ENCODE measurements at regions not wholly inside any gene's neighbourhood (a gene's known extent, or its start where the extent isn't known, plus 50 kb on each side); places are given as distances from the start of the nearest gene placed in this dataset.

DNA sequence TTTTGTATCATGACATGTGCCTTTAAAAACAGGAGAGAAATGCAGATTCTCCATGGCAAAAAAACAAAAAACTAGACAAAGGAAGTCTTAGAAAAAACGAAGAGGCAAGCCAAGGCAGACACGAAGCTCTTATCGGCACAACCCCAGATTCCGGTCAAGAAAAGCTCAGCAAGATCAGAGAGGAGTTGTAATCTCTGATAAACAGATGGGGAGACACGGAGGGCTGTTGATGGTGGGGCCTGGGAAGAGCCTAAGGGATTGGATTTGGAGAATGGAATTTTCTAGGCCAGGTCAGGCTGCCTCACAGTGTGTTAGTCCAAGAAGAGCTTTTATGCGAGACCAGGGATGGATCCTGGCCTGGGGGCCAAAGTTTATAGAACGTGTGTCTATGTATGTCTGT is 96.2 kb upstream of the AKT3 start (continued):
- TF ChIP-seq TCF12 (IDR thresholded peaks at IDR 0.05) (no peak), NRF1 (IDR thresholded peaks at IDR 0.05; ENCODE audit: low read depth, low read length) (no peak)

DNA sequence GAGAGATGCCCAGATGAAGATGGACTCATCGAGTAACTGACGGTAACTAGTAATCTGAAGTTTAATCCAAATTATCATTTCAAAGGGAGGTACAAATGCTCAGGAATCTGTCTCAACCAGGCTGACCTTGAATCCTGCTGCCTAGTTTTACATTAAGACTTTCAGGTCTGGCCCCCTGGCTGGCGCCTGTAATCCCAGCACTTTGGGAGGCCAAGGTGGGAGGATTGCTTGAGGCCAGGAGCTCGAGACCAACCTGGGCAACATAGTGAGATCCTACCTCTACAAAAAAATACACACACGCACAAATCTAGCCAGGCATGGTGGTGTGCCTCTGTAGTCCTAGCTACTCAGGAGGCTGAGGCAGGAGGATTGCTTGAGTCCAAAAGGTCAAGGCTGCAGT is 95.7 kb upstream of the AKT3 start:
- Histone ChIP-seq H3K4me1 (ENCODE audit: control insufficient read depth in 1 of 2, insufficient read depth in 2 of 2, low read depth in 1 of 2, low read length in 1 of 2) (peaks cover 0 to 5% of the 10 kb centered on the region in 2 experiments; a peak in 2 of 4 replicates), H3F3A (replicated peaks; ENCODE audit: insufficient read depth) (no peaks in the 10 kb centered on the region), H3K4me3 (ENCODE audit: low read depth in 2 of 2, low read length in 1 of 2) (no peak overlapping the region), H4K20me1 (ENCODE audit: insufficient read depth) (no peaks in the 10 kb centered on the region), H3K4me2 (no peak overlapping the region), H3K36me3 (replicated peaks in 1 of 2; ENCODE audit: control insufficient read depth in 1 of 2, insufficient read depth in 2 of 2, low read length in 1 of 2) (no peaks in the 10 kb centered on the region), H2AFZ (ENCODE audit: low read depth) (no peak overlapping the region), H3K27ac (ENCODE audit: low read depth in 2 of 2, low read length in 1 of 2) (no peak overlapping the region), H3K9me2 (no peaks in the 10 kb centered on the region), H3K9me3 (no peaks in the 10 kb centered on the region), H3K27me3 (ENCODE audit: insufficient read depth) (no peaks in the 10 kb centered on the region), H3K79me2 (ENCODE audit: insufficient read depth) (no peaks in the 10 kb centered on the region), H3K9ac (no peak overlapping the region)
- 93% methylated on average over 3 of the region's 5 CpGs for WGBS (ENCODE audit: low lambda C conversion rate)
- no peak for DNase-seq
- TF ChIP-seq EP300 (IDR thresholded peaks at IDR 0.05; ENCODE audit: borderline replicate concordance in 1 of 2, low read depth in 1 of 2, low read length in 1 of 2): no peak
- TF ChIP-seq NFIC (IDR thresholded peaks at IDR 0.05; ENCODE audit: borderline replicate concordance): no peak
- no peak for TF ChIP-seq POLR2AphosphoS5 (IDR thresholded peaks at IDR 0.05; ENCODE audit: low read depth, low read length)
- TF ChIP-seq GABPA (IDR thresholded peaks at IDR 0.05; ENCODE audit: low read depth): no peak
- TF ChIP-seq FOXM1 (IDR thresholded peaks at IDR 0.05; ENCODE audit: low read depth): no peak
- TF ChIP-seq, protein P1, sequence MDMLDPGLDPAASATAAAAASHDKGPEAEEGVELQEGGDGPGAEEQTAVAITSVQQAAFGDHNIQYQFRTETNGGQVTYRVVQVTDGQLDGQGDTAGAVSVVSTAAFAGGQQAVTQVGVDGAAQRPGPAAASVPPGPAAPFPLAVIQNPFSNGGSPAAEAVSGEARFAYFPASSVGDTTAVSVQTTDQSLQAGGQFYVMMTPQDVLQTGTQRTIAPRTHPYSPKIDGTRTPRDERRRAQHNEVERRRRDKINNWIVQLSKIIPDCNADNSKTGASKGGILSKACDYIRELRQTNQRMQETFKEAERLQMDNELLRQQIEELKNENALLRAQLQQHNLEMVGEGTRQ (IDR thresholded peaks at IDR 0.05; ENCODE audit: borderline replicate concordance, low read depth, low read length): no peak
- no peak for TF ChIP-seq YY1 (IDR thresholded peaks at IDR 0.05; ENCODE audit: low read depth)
- TF ChIP-seq, protein P2, sequence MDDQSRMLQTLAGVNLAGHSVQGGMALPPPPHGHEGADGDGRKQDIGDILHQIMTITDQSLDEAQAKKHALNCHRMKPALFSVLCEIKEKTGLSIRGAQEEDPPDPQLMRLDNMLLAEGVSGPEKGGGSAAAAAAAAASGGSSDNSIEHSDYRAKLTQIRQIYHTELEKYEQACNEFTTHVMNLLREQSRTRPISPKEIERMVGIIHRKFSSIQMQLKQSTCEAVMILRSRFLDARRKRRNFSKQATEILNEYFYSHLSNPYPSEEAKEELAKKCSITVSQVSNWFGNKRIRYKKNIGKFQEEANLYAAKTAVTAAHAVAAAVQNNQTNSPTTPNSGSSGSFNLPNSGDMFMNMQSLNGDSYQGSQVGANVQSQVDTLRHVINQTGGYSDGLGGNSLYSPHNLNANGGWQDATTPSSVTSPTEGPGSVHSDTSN (IDR thresholded peaks at IDR 0.05): no peak
- ChIA-PET POLR2A (no interaction called here), CTCF (interaction anchor here (1.7 kb wide), 1 partner anchor 198 kb away, joined by 3 read pairs; no protein-coding TSS in a partner anchor)

DNA sequence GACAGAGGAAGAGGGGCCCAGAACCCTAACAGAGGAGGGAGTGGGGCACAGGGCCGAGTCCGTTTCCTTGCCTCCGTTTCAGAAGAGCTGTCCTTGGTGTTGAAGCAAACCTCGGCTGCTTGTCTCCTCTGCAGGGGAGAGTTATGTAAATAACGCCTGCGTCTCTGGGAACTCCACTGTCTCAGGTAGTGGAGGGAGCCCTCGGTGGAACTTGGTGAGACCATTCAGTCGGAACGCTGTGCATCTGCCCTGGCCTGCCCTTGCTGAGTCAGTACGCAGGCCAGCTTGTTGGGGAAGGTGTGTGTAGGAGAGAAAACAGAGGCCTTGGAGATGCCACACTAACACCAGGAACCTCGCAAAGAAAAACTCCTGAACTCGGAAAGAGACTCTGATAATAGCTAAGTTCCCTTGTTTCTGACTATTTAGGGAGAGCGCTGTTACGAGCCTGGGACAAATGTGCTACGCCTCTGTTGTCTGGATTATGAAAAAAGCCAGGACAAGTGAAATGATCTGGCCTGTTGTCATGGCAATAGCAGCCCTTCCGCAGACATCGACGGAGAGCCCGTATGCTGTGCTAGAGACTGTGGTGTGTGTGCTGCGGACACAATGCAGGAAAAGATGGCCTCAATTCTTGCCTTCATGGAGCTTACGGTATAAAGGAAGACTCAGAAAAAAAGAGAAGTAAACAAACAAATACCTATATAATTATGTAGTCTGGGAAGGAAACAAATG is 94.6 kb upstream of the AKT3 start:
- Histone ChIP-seq H4K20me1 (ENCODE audit: insufficient read depth) (no peaks in the 10 kb centered on the region), H3K9ac (no peak overlapping the region), H3K4me3 (ENCODE audit: low read depth in 2 of 2, low read length in 1 of 2) (no peak overlapping the region), H3K79me2 (ENCODE audit: insufficient read depth) (no peaks in the 10 kb centered on the region), H3K9me2 (no peaks in the 10 kb centered on the region), H3K4me1 (ENCODE audit: control insufficient read depth in 1 of 2, insufficient read depth in 2 of 2, low read depth in 1 of 2, low read length in 1 of 2) (0 out of 4 replicates have a peak, but pooled peaks cover 0 to under 1% of the 10 kb centered on the region in 2 experiments), H3F3A (replicated peaks; ENCODE audit: insufficient read depth) (no peaks in the 10 kb centered on the region), H3K9me3 (no peaks in the 10 kb centered on the region), H3K27ac (ENCODE audit: low read depth in 2 of 2, low read length in 1 of 2) (no peak overlapping the region), H3K36me3 (replicated peaks in 1 of 2; ENCODE audit: control insufficient read depth in 1 of 2, insufficient read depth in 2 of 2, low read length in 1 of 2) (no peaks in the 10 kb centered on the region), H3K4me2 (no peak overlapping the region), H3K27me3 (ENCODE audit: insufficient read depth) (no peaks in the 10 kb centered on the region), H2AFZ (ENCODE audit: low read depth) (no peak overlapping the region)
- 75% methylated on average over 18 of the region's 21 CpGs for WGBS (ENCODE audit: low lambda C conversion rate)
- TF ChIP-seq, protein P3, sequence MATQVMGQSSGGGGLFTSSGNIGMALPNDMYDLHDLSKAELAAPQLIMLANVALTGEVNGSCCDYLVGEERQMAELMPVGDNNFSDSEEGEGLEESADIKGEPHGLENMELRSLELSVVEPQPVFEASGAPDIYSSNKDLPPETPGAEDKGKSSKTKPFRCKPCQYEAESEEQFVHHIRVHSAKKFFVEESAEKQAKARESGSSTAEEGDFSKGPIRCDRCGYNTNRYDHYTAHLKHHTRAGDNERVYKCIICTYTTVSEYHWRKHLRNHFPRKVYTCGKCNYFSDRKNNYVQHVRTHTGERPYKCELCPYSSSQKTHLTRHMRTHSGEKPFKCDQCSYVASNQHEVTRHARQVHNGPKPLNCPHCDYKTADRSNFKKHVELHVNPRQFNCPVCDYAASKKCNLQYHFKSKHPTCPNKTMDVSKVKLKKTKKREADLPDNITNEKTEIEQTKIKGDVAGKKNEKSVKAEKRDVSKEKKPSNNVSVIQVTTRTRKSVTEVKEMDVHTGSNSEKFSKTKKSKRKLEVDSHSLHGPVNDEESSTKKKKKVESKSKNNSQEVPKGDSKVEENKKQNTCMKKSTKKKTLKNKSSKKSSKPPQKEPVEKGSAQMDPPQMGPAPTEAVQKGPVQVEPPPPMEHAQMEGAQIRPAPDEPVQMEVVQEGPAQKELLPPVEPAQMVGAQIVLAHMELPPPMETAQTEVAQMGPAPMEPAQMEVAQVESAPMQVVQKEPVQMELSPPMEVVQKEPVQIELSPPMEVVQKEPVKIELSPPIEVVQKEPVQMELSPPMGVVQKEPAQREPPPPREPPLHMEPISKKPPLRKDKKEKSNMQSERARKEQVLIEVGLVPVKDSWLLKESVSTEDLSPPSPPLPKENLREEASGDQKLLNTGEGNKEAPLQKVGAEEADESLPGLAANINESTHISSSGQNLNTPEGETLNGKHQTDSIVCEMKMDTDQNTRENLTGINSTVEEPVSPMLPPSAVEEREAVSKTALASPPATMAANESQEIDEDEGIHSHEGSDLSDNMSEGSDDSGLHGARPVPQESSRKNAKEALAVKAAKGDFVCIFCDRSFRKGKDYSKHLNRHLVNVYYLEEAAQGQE (IDR thresholded peaks at IDR 0.05; ENCODE audit: low read depth, low read length): peak; percentile 91
- TF ChIP-seq POLR2AphosphoS5 (IDR thresholded peaks at IDR 0.05; ENCODE audit: low read depth, low read length): no peak
- CTCF ChIA-PET: interaction anchor here (1.7 kb wide), 1 partner anchor 196 kb away, joined by 3 read pairs; no protein-coding TSS in a partner anchor
- POLR2A ChIA-PET: no interaction called here
- DNase-seq: no peak
